IPS DF 6.9 (cell line): ENCODE measurements at regions not wholly inside any gene's neighbourhood (a gene's known extent, or its start where the extent isn't known, plus 50 kb on each side); places are given as distances from the start of the nearest gene placed in this dataset.
"Not testable (repeated sequence)": the region's sequence is repeated elsewhere in the genome, so short reads cannot be mapped to it uniquely, and the experiment has no call there.

Experiments
- DNase-seq: peaks from one replicate; pipeline ENCODE4 v3.0.0-alpha.2; 2013; ENCODE audit warnings: low read depth, low spot score
- H3K27ac ChIP-seq: one replicate; pipeline ENCODE4 v1.5.1; 2013; ENCODE audit warnings: low read length, control low read depth
- H3K27me3 ChIP-seq: 2 replicates; pipeline ENCODE4 v1.6.1; 2013; ENCODE audit warnings: mild to moderate bottlenecking, low read length; ENCODE audit not compliant: control insufficient read depth, insufficient read depth
- H3K36me3 ChIP-seq: 2 replicates; pipeline ENCODE4 v1.6.1; 2013; ENCODE audit warnings: low read length; ENCODE audit not compliant: control insufficient read depth, insufficient read depth
- H3K4me1 ChIP-seq: 2 replicates; pipeline ENCODE4 v1.6.1; 2013; ENCODE audit warnings: low read length; ENCODE audit not compliant: control insufficient read depth, insufficient read depth
- H3K4me3 ChIP-seq: 2 replicates; pipeline ENCODE4 v1.5.1; 2013; ENCODE audit warnings: mild to moderate bottlenecking, low read length
- H3K9me3 ChIP-seq: 2 replicates; pipeline ENCODE4 v1.6.1; 2013; ENCODE audit warnings: low read length, inconsistent platforms; ENCODE audit not compliant: control insufficient read depth, insufficient read depth
- WGBS: extraction: QIAGEN DNeasy Blood & Tissue Kit; methylation state at CpG from one replicate; pipeline ENCODE4 v1.1.7; 2013; ENCODE audit warnings: mixed read lengths, missing lambda C conversion rate; ENCODE audit not compliant: insufficient read length, insufficient coverage; 5-methylcytosine and 5-hydroxymethylcytosine counted together

DNA sequence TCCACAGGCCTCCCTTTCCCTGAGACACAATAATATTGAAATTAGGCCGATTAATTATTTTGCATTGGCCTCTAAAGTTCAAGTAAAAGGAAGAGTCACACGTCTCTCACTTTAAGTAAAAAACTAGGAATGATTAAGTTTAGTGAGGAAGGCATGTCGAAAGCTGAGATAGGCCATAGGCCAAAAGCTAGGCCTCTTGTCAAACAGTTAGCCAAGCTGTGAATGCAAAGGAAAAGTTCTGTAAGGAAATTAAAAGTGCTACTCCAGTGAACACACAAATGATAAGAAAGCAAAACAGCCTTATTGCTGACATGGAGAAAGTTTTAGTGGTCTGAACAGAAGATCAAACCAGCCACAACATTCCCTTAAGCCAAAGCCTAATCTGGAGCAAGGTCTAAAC is 91.4 kb upstream of the ZC3H11B start:
- H3K4me1 ChIP-seq, H3K27ac ChIP-seq, H3K9me3 ChIP-seq, H3K36me3 ChIP-seq, H3K4me3 ChIP-seq, DNase-seq, H3K27me3 ChIP-seq: not testable (repeated sequence)
- no CpG with 5 or more reads among the region's 3 CpGs for WGBS

DNA sequence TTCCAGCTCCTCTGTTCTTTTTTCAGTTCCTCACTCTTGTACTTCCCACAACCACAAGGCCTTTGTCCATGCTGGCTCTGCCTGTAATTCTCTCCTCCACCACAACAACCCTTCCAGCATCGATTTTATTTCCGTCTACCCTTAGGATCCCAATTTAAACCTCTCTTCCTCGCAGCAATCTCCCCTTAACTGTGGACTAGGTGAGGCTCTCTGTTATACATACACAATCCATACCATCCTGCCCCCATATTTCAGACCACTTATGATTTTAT is 90.4 kb upstream of the ZC3H11B start:
- Histone ChIP-seq H3K9me3 (no peaks in the 10 kb centered on the region), H3K27me3 (no peaks in the 10 kb centered on the region), H3K4me3 (no peak overlapping the region), H3K4me1 (no peaks in the 10 kb centered on the region), H3K27ac (no peak overlapping the region), H3K36me3 (no peaks in the 10 kb centered on the region)
- 100% methylated on average over 2 of the region's 3 CpGs for WGBS
- no peak for DNase-seq

DNA sequence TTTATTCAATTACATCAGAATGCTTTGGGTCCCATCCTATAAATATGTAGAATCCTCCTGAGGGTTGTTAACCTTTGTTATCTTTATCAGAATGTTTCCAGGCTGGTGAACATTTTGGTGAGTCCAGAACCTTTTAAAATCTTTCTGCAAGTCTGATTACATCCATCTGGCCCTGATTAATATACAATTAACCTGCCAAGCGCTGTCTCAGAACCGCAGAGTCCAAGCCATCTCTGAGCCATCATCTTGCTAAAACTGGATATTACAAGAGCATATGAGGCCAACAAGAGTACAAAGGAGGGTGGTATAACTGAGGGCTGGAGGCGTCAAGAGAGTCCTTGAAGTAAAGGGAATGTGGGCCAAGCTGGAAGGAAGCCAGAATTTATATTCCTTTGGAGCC is 88.6 kb upstream of the ZC3H11B start:
- Histone ChIP-seq H3K4me1 (no peaks in the 10 kb centered on the region), H3K36me3 (no peaks in the 10 kb centered on the region), H3K4me3 (no peak overlapping the region), H3K27me3 (no peaks in the 10 kb centered on the region), H3K27ac (no peak overlapping the region), H3K9me3 (no peaks in the 10 kb centered on the region)
- DNase-seq, result no peak
- no CpG with 5 or more reads among the region's 3 CpGs for WGBS

DNA sequence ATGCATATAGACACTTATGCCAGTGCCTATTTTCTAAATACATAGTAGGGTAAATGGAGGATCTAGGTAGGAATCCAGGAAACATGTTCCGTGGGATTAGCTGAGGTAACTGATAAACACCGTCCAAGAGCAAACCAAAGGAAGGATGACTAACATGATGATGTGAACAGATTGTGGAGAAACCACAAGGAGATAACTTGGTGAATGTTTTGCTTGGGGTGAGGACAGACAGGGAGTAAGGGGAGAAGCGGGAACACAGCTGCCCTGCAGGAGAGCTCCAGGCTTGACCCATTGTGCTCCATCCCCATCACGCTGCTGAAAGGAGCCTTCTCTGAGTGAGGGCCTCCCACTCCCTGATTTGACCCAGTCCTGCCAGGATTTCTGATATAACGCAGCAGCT is 87.0 kb upstream of the ZC3H11B start:
- WGBS, result no CpG with 5 or more reads among the region's 5 CpGs
- Histone ChIP-seq H3K27me3 (no peaks in the 10 kb centered on the region), H3K36me3 (no peaks in the 10 kb centered on the region), H3K9me3 (no peaks in the 10 kb centered on the region), H3K27ac (no peak overlapping the region), H3K4me1 (no peaks in the 10 kb centered on the region), H3K4me3 (no peak overlapping the region)
- no peak for DNase-seq

DNA sequence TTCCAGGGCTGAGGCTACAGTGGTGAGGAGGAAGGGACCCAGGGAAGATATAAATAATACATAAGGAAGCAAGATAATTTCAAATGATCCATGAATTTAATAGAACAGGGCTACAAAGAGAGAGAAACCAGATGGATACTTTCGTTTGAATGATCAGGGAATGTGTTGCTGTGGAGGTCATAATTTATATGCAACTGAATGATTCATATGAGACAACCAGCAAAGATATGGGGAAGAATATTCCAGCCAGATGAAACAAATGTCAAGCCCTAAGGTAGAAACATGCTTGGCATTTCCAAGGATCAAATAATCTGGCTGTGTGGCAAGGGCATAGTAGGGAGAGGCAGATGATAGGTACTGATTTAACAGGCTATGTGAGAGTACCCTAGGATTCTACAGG is 84.8 kb upstream of the ZC3H11B start:
- Histone ChIP-seq H3K9me3 (no peaks in the 10 kb centered on the region), H3K4me1 (no peaks in the 10 kb centered on the region), H3K27ac (no peak overlapping the region), H3K27me3 (no peaks in the 10 kb centered on the region), H3K36me3 (no peaks in the 10 kb centered on the region), H3K4me3 (no peak overlapping the region)
- WGBS, result no CpG with 5 or more reads among the region's 1 CpG
- DNase-seq, result no peak

DNA sequence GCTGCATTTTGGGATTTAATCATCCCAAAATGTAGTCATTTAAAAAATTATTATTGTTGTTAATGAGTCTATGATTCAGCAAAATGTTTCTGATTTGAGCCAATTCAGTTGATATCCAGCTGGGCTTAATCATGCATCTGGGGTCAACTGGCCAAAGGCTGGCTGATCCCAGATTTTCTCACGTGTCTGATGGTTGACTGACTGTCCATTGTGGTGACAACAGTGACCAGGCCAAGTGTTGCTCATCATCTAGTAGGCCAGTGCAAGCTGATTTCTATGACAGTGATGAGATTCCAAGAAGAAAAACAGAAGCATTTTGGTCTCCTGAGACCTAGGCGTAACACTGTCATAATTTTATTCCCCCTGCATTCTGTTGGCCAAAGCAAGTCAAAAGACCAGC is 80.1 kb upstream of the ZC3H11B start:
- no peak overlapping the region for H3K27ac ChIP-seq
- no peak overlapping the region for H3K4me3 ChIP-seq
- no peak for DNase-seq
- no peaks in the 10 kb centered on the region for H3K9me3 ChIP-seq
- no peaks in the 10 kb centered on the region for H3K4me1 ChIP-seq
- WGBS, result no CpG with 5 or more reads among the region's 2 CpGs
- no peaks in the 10 kb centered on the region for H3K36me3 ChIP-seq
- H3K27me3 ChIP-seq, result no peaks in the 10 kb centered on the region

DNA sequence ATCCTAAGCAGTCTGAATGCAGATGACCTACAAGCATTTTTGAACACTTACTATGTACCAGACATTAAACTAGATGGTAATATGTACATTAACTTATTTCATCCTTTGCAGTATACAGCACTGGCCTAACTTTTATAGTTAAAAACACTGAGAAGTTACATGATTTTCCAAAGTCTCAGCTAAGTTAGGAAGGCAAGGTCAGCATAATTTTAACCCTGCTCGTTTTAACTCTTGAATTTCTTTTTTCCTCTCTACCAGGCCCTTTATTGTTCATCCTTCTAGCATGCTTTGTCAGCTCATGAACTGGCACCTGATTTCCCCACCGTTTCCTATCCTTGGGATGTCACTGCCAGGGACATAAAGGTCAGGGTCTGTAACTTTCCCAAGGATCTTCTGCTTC is 76.9 kb upstream of the ZC3H11B start:
- H3K9me3 ChIP-seq, result no peaks in the 10 kb centered on the region
- DNase-seq, result no peak
- H3K27me3 ChIP-seq, result no peaks in the 10 kb centered on the region
- no peak overlapping the region for H3K4me3 ChIP-seq
- no peaks in the 10 kb centered on the region for H3K36me3 ChIP-seq
- no peak overlapping the region for H3K27ac ChIP-seq
- no CpG with 5 or more reads among the region's 2 CpGs for WGBS
- H3K4me1 ChIP-seq, result no peaks in the 10 kb centered on the region

DNA sequence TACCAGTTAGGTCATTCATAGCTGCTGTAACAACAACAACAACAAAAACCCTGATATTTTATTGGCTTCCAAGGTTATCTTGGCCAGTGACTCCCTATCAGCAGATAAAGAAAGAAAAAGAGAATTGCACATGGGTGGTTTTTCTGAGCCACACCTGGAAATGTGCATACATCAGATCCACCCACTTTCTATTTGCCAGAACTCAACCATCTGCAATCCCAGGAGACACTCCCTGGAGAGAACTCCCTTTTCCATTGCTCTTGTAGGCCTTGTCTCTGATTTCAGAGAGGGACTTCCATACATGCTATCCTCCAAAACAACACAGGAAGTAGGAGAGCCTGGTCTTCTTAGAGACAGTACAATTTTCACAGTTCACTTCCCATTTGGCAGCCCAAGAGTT is 74.9 kb upstream of the ZC3H11B start:
- DNase-seq, result no peak
- Histone ChIP-seq H3K4me3 (no peak overlapping the region), H3K4me1 (no peaks in the 10 kb centered on the region), H3K9me3 (no peaks in the 10 kb centered on the region), H3K36me3 (no peaks in the 10 kb centered on the region), H3K27ac (no peak overlapping the region), H3K27me3 (no peaks in the 10 kb centered on the region)

DNA sequence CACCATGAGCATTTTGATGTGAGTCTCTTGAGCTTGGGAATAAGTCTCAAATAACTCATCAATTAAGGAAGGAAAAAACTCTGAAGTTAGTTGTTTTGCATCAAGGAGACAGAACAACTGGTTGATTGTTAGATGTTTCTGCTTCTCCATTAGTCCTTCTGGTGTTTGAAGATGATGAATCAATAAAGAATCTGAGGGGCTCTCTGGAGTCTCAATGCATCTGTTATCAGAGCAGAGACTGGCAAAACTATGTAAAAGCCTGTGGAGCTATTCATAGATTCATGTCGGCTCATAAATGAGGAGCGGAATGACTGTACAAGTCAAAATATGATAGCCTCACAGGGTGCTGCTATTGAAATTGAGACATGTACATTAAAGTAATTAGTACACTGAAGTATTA is 73.3 kb upstream of the ZC3H11B start:
- H3K27me3 ChIP-seq, result no peaks in the 10 kb centered on the region
- no peak for DNase-seq

DNA sequence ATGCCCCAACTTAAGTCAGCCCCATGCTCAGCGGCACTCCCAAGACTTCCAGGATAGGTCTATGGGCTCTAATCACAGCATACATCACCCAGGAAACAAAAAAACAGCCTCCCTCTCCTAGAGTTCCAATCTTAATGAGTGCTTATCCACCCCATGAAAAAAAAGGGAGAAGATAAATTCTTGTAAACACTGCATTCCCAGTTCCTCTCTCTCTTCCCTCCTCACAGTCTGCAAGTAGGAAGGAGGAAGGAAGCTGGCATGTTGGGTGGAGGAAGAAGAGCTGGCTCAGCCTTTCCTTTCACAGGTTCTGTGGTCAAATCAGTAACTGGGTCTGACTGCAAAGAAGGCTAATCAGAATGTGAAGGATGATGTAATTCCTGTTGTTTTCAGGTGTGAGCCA is 69.9 kb upstream of the ZC3H11B start:
- no CpG with 5 or more reads among the region's 1 CpG for WGBS

More for the DNA sequence above, 73.3 kb upstream of the ZC3H11B start:
- WGBS, result no CpG with 5 or more reads among the region's 2 CpGs
- Histone ChIP-seq H3K36me3 (no peaks in the 10 kb centered on the region), H3K9me3 (no peaks in the 10 kb centered on the region), H3K4me1 (no peaks in the 10 kb centered on the region), H3K4me3 (no peak overlapping the region), H3K27ac (no peak overlapping the region)

DNA sequence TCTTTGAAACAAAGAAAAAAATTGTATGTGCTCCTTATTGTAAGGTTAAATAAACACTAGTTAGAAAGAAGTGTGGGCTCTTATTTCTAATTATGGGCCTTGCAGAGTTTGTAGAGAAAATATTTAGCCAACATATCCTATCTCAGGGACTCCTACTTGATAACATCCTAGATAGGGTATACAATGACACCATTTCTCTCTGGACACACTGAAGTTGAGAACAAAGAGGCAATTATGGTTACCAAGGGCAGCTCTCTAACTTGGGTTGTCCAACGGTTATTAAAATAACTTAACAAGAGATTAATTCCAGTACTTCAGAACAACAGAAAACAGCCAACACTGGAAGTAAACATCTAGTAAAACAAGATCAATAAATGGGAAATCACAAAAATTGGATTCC is 69.0 kb upstream of the ZC3H11B start:
- no peaks in the 10 kb centered on the region for H3K36me3 ChIP-seq
- H3K4me3 ChIP-seq, result no peak overlapping the region
- WGBS, result no CpG with 5 or more reads among the region's 1 CpG
- no peaks in the 10 kb centered on the region for H3K9me3 ChIP-seq
- no peaks in the 10 kb centered on the region for H3K4me1 ChIP-seq
- no peak overlapping the region for H3K27ac ChIP-seq
- H3K27me3 ChIP-seq, result no peaks in the 10 kb centered on the region
- no peak for DNase-seq

More for the DNA sequence above, 69.9 kb upstream of the ZC3H11B start:
- Histone ChIP-seq H3K27ac (no peak overlapping the region), H3K4me1 (no peaks in the 10 kb centered on the region), H3K9me3 (no peaks in the 10 kb centered on the region), H3K36me3 (no peaks in the 10 kb centered on the region), H3K27me3 (no peaks in the 10 kb centered on the region), H3K4me3 (no peak overlapping the region)
- DNase-seq, result no peak
